NCI-H446 treated with DMSO at 0.1 percent for 48 hours (cell line): ENCODE measurements at regions not wholly inside any gene's neighbourhood (a gene's known extent, or its start where the extent isn't known, plus 50 kb on each side); places are given as distances from the start of the nearest gene placed in this dataset.

Source experiments
- DNase-seq: peaks from one replicate; lab custom pipeline; 2025; lab: John Stamatoyannopoulos, UW

- no peak for DNase-seq
Measured at GRCh38 chr6:82740072-82740471, 325.6 kb downstream of the UBE3D start.

- DNase-seq, result no peak
Measured at GRCh38 chr6:82741325-82741995, 324.2 kb downstream of the UBE3D start.

DNA sequence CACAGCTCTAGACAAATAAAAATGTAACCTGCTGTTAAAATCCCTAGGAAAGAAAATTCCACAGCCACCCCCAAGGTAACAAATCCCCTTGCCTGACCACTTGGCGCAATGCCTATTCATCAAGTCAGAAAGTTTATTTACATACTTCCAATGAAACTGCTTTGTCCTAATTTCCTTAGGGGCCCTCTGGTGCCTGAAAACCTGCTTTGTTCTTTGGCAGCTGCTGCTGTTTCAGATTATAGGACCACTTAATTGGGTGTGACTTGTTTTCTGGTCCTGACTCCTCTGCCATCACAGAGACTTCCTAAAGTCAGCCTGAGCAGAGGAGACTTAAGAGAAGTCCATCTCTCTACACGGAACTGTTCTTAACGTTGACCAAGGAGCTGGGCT lies 323.6 kb downstream of the UBE3D start:
- DNase-seq, result no peak

GRCh38 chr6:82744286-82745015 lies 321.2 kb downstream of the UBE3D start:
- no peak for DNase-seq

- DNase-seq, result no peak
Measured at GRCh38 chr6:82750556-82750955, 315.1 kb downstream of the UBE3D start.

GRCh38 chr6:82751718-82752117 lies 313.9 kb downstream of the UBE3D start:
- DNase-seq, result no peak

- DNase-seq, result no peak
Measured at GRCh38 chr6:82761674-82762345, 303.8 kb downstream of the UBE3D start.

DNA sequence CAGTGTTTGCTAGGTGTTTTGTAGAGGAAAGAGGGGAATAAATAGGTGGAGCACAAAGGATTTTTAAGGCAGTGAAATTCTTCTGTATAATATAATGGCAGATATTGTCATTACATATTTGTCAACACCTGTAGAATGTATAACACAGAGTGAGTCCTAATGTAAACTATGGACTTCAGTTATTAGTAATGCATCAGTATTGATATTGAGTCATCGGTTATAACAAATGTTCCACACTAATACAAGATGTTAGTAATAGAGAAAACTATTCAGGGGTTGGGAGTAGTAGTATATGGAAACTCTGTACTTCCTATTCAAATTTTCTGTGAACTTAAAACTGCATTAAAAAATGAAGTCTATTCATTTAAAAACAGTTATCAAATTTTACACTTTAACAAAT lies 299.2 kb downstream of the UBE3D start:
- no peak for DNase-seq

GRCh38 chr6:82767037-82767436 lies 298.6 kb downstream of the UBE3D start:
- no peak for DNase-seq

- no peak for DNase-seq
Measured at GRCh38 chr6:82767447-82767846, 298.2 kb downstream of the UBE3D start.

DNA sequence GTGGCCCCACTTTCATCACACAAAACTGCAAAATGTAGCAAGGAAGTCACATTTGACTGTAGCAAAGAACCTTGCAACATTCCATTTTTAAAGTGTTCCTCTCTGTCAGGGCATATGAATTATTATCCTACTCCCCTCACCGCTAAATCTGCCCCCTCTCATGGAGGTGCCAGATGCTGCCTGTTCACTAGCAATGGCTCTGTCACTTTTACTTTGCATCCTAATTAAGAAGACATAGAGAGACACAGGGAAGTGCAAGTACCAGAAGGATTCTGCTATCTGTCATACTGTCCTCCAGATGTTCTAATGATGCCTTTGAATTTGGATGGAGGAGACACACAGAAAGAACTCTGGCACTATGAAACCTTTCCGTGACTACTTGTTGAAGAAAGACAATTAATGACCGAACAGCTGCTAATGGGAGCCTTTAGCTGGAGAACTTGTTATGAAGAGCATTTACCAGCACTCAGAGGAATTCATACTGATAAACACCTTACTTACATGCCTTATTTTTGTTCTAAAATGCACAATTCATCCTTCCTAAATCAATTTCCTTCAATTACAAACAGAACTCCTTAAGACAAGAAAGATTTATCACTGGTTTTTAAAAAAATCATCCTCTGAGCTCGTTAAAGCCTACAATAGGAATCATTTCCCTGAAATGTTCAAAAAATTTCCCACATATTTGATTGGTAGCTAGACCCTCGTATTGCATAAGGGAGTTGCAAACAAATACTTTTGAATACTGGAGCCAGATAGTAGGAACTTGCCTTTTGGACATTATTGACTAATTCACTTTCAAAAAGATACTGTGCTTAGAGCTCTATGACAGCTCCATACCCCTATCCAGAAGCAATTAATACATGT lies 292.6 kb downstream of the UBE3D start:
- DNase-seq, result no peak

- DNase-seq, result no peak
Measured at GRCh38 chr6:82775361-82775760, 290.3 kb downstream of the UBE3D start.

- no peak for DNase-seq
Measured at GRCh38 chr6:82775981-82776380, 289.7 kb downstream of the UBE3D start.

- no peak for DNase-seq
Measured at GRCh38 chr6:82779041-82779440, 286.6 kb downstream of the UBE3D start.

DNA sequence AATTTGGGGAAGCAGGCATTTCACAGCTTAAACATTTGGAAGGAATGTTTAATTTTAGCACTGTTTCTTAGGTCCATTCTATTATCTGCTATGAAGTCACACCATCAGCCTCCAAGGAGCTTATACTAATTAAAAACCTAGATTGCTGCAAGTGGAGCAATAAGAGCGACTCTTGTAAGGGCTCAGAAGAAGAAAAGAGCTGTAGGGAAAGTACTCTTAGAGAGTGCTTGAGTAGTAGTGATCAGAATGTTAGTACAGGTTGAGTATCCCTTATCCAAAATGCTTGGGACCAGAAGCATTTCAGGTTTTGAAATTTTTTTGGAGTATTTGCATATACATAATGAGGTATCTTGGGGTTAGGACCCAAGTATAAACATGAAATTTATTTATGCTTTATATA lies 285.3 kb downstream of the UBE3D start:
- DNase-seq, result no peak

DNA sequence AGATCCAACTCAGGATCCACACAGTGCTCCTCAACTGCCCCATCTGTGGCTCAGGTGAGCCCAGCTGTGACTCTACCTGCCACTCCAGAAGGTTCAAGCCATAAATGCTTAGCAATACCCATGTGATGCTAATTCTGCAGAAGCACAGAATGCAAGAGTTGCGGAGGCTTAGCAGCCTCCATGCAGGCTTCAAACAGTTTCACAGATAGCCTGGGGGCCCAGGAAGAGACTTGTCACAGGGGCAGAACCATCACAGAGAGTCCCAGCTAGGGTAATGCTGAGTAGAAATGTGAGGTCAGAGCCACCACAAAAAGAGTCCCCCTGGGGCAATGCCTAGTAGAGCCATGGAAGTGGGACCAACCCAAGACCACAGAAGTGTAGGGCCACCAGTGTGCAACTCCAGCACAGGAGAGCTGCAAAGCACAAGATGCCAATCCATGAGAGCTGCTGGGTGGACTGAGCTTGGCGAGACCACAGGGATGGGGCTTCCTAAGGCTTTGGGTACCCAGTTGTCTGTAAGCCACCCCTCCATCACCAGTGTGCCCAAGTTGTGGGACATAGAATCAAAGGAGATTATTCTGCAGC lies 283.9 kb downstream of the UBE3D start:
- DNase-seq, result no peak

- no peak for DNase-seq
Measured at GRCh38 chr6:82783587-82784236, 281.9 kb downstream of the UBE3D start.

DNA sequence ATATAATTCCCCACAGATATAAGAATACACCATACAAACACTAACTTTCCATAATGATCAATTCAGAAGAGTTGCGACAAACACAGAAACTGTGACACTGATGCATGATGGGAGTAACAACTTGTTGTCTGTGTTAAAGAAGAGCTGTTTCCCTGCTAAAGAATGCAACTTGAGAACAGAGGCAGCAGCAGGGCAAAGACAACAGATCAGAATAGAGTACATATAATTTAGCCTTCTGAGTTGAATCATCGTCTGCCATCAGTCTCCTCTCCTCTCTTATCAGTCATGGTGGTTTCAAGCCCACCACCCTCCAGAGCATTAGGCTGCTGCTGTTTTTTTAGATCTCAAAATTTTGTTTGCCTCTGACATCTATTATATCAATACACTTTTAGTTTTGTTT lies 280.4 kb downstream of the UBE3D start:
- no peak for DNase-seq

GRCh38 chr6:82786248-82786647 lies 279.4 kb downstream of the UBE3D start:
- no peak for DNase-seq

DNA sequence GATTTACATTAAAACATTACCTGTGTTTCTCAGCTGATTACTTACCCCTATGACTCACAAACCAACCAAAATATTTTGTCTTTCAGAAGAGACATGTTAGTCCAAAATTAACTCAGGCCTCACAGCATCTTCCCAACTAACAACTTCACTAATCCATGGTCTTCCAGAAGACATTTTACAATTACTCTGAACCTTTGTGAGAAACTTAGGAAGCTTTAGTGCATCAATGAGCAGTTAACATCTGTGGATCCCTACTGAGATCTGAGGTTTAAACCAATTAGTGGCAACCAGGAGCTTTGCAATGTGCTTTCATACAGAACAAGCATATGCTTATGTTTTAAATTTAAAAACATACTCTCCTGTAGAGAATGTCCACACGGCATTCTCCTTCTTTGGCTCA lies 269.7 kb downstream of the UBE3D start:
- no peak for DNase-seq

DNA sequence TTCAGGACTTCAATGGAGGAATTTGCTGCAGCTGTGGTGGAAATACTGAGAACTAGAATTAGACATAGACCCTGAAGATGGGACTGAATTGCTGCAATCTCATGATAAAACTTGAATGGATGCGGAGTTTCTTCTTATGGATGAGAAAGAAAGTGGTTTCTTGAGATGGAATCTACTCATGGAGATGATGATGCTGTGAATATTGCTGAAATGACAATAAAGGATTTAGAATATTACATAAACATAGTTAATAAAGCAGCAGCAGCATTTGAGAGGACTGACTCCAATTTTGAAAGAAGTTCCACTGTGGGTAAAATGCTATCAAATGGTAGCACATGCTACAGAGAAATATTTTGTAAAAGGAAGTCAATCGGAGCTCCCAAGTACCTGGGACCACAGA lies 264.6 kb downstream of the UBE3D start:
- no peak for DNase-seq
